PC-9 (cell line): ENCODE measurements at regions not wholly inside any gene's neighbourhood (a gene's known extent, or its start where the extent isn't known, plus 50 kb on each side); places are given as distances from the start of the nearest gene placed in this dataset.

Experiments
- BruUV-seq: library from RNA; stranded (reverse); fragments of 400-500 nt; replicated peaks from 2 replicates; lab custom pipeline; 2021; lab: Mats Ljungman, UMichigan
- CTCF ChIA-PET: fragments of 300-600 bp; sonication (Branson Sonifier 250); formaldehyde crosslinking; loops from one replicate; lab custom pipeline; 2022; ENCODE audit warnings: antibody characterized with exemption; lab: Charles Lee
- POLR2A ChIA-PET: fragments of 300-600 bp; sonication (Branson Sonifier 250); formaldehyde crosslinking; loops from one replicate; lab custom pipeline; 2022; ENCODE audit warnings: antibody characterized with exemption; ENCODE audit not compliant: unreplicated experiment; lab: Charles Lee
- DNase-seq, 2 experiments: peaks; one replicate each; pipeline versions ENCODE4 v3.0.0 to v3.0.0-alpha.2; 2015 to 2022; ENCODE audit warnings: mixed read lengths in 1 of 2
- H2AFZ ChIP-seq: fragments of 200-600 bp; sonication (generic); 2 replicates; pipeline ENCODE4 v1.8.1; 2017; ENCODE audit warnings: antibody characterized with exemption
- H3F3A ChIP-seq: fragments of 200-600 bp; sonication (generic); 2 replicates; pipeline ENCODE4 v1.8.1; 2017; ENCODE audit warnings: antibody characterized with exemption, mild to moderate bottlenecking, low read depth; ENCODE audit not compliant: insufficient read depth
- H3K27ac ChIP-seq: fragments of 200-600 bp; sonication (generic); 2 replicates; pipeline ENCODE4 v1.6.1; 2016; ENCODE audit warnings: mixed run types
- H3K27me3 ChIP-seq: fragments of 200-600 bp; sonication (generic); 2 replicates; pipeline ENCODE4 v1.6.1; 2016; ENCODE audit warnings: low read depth, mixed run types; ENCODE audit not compliant: insufficient read depth
- H3K36me3 ChIP-seq: fragments of 200-600 bp; sonication (generic); 2 replicates; pipeline ENCODE4 v1.6.1; 2016; ENCODE audit warnings: low read depth, mixed run types
- H3K4me1 ChIP-seq: fragments of 200-600 bp; sonication (generic); replicated peaks from 2 replicates; pipeline ENCODE4 v1.6.1; 2016; ENCODE audit warnings: mixed run types; ENCODE audit not compliant: insufficient read depth
- H3K4me2 ChIP-seq: fragments of 200-600 bp; sonication (generic); 2 replicates; pipeline ENCODE4 v1.6.1; 2017; ENCODE audit warnings: mixed run types
- H3K4me3 ChIP-seq: fragments of 200-600 bp; sonication (generic); 2 replicates; pipeline ENCODE4 v1.6.1; 2016; ENCODE audit warnings: mixed run types
- H3K79me2 ChIP-seq: fragments of 200-600 bp; sonication (generic); 2 replicates; pipeline ENCODE4 v1.6.1; 2017; ENCODE audit warnings: low read depth, mixed run types
- H3K9me2 ChIP-seq: fragments of 200-600 bp; sonication (generic); 2 replicates; pipeline ENCODE4 v1.8.1; 2017; ENCODE audit warnings: mild to moderate bottlenecking; ENCODE audit not compliant: insufficient read depth
- H3K9me3 ChIP-seq: fragments of 200-600 bp; sonication (generic); 2 replicates; pipeline ENCODE4 v1.8.1; 2016; ENCODE audit warnings: low read depth; ENCODE audit not compliant: insufficient read depth
- H4K20me1 ChIP-seq: fragments of 200-600 bp; sonication (generic); 2 replicates; pipeline ENCODE4 v1.8.1; 2017; ENCODE audit not compliant: insufficient read depth
- EZH2 ChIP-seq: fragments of 200-600 bp; sonication (generic); IDR thresholded peaks from 2 replicates; pipeline ENCODE4 v1.8.0; 2017; ENCODE audit warnings: antibody characterized with exemption, low read depth
- intact Hi-C: fragments of 100-400 bp; cut with micrococcal nuclease; formaldehyde crosslinking; loops from one replicate; pipeline ENCODE4 v1.10.0; 2022; ENCODE audit not compliant: unreplicated experiment
- TF ChIP-seq, protein P1 (sequence below): fragments of 200-600 bp; sonication (generic); conservative IDR thresholded peaks from 2 replicates; pipeline ENCODE4 v1.6.1; 2017; ENCODE audit warnings: mixed run types, antibody characterized with exemption, mild to moderate bottlenecking, moderate library complexity

DNA sequence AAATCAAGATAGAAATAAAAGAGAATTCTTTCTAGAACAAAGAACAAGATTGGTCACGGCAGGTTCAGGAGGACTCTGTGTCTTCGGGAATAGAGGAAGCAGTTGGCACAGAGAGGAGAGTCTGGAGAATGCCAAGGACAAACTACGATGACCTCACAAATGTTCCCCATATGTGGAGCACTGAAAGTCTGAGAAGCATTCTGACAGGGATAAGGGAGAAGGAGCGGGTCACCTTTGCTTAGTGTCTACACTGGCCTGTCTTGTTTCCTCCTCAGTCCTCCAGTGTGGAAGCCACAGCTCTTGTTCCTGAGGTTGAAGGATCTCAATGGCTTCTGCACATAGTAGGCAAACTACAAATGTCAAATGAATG, 338.8 kb downstream of the MYCN start:
- Histone ChIP-seq H3K9me3 (no peaks in the 10 kb centered on the region), H3K27ac (no peak overlapping the region), H4K20me1 (no peaks in the 10 kb centered on the region), H3K4me1 (no peaks in the 10 kb centered on the region), H3K79me2 (no peaks in the 10 kb centered on the region), H2AFZ (no peak overlapping the region), H3K4me3 (no peak overlapping the region), H3K9me2 (no peaks in the 10 kb centered on the region), H3K27me3 (peaks cover 17% of the 10 kb centered on the region), H3F3A (no peaks in the 10 kb centered on the region), H3K36me3 (no peaks in the 10 kb centered on the region), H3K4me2 (no peak overlapping the region)
- ChIA-PET CTCF (no interaction called here), POLR2A (no interaction called here)
- TF ChIP-seq, protein P1, sequence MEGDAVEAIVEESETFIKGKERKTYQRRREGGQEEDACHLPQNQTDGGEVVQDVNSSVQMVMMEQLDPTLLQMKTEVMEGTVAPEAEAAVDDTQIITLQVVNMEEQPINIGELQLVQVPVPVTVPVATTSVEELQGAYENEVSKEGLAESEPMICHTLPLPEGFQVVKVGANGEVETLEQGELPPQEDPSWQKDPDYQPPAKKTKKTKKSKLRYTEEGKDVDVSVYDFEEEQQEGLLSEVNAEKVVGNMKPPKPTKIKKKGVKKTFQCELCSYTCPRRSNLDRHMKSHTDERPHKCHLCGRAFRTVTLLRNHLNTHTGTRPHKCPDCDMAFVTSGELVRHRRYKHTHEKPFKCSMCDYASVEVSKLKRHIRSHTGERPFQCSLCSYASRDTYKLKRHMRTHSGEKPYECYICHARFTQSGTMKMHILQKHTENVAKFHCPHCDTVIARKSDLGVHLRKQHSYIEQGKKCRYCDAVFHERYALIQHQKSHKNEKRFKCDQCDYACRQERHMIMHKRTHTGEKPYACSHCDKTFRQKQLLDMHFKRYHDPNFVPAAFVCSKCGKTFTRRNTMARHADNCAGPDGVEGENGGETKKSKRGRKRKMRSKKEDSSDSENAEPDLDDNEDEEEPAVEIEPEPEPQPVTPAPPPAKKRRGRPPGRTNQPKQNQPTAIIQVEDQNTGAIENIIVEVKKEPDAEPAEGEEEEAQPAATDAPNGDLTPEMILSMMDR, result no peak
- TF ChIP-seq EZH2, result no peak
- BruUV-seq, result no TSS peak
- DNase-seq, result no peak
- intact Hi-C loops, result no loop called here

DNA sequence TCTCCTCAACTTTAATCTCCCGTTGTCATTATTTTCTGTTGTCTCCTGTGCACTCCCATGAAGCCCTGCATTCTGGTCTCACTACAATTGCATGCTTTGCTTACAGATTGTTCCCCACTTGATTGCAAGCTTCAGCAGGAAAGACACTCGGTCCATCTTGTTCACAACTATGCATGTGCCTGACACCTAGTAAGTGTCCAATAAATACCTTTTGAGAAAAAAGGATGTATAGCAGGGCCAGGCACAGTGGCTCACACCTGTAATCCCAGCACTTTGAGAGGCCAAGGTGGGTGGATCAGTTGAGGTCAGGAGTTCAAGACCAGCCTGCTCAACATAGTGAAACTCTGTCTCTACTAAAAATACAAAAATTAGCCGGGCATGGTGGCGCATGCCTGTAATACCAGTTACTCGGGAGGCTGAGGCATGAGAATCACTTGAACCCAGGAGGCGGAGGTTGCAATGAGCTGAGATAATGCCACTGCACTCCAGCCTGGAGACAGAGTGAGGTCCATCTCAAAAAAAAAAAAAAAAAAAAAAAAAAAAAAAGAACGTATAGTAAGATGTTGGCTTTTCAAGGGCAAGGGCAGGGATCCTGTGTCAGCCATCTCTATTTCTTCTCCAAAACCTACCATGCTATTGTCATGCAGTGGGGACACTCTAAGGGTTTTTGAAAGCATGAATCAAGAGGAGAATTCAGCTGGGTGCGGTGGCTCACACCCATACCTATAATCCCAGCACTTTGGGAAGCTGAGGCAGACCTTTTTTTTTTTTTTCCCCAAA, 338.3 kb downstream of the MYCN start:
- no TSS peak for BruUV-seq
- ChIA-PET POLR2A (no interaction called here), CTCF (no interaction called here)
- no peak overlapping the region for H3K4me3 ChIP-seq
- H3K36me3 ChIP-seq, result no peaks in the 10 kb centered on the region
- peaks cover 11% of the 10 kb centered on the region for H3K27me3 ChIP-seq
- no peaks in the 10 kb centered on the region for H3K9me2 ChIP-seq
- H3K4me1 ChIP-seq, result no peaks in the 10 kb centered on the region
- intact Hi-C loops, result no loop called here
- H3K9me3 ChIP-seq, result no peaks in the 10 kb centered on the region
- H2AFZ ChIP-seq, result no peak overlapping the region
- TF ChIP-seq, protein P1, result no peak
- TF ChIP-seq EZH2, result no peak
- H3F3A ChIP-seq, result no peaks in the 10 kb centered on the region
- no peak overlapping the region for H3K27ac ChIP-seq
- H3K4me2 ChIP-seq, result no peak overlapping the region
- no peak for DNase-seq
- H4K20me1 ChIP-seq, result no peaks in the 10 kb centered on the region
- H3K79me2 ChIP-seq, result no peaks in the 10 kb centered on the region

DNA sequence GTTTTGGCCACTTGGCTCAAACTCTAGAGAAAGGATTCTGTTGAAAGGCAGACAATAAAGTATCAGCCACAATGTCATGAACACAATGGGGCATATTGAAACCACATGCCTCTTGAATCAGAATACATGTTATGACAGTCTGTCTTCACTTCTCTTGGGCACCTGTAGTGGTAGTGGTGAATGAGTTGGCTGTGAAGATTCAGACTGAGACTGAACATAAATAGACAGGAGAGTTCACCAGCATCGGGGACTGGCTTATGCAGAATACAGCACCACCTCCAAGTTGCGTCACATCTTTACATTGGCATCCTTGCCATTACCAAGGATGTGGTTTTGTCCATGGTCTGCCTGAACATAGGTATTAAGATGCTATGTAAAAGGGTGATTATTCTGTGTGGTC, 336.8 kb downstream of the MYCN start:
- Histone ChIP-seq H3K4me1 (no peaks in the 10 kb centered on the region), H3K27me3 (no peaks in the 10 kb centered on the region; the same call in 1 of the 2 replicates), H3K36me3 (no peaks in the 10 kb centered on the region), H3K9me3 (no peaks in the 10 kb centered on the region), H3K4me2 (no peak overlapping the region), H3K4me3 (no peak overlapping the region), H3K27ac (no peak overlapping the region), H3K9me2 (no peaks in the 10 kb centered on the region), H3F3A (no peaks in the 10 kb centered on the region), H2AFZ (no peak overlapping the region), H4K20me1 (no peaks in the 10 kb centered on the region), H3K79me2 (no peaks in the 10 kb centered on the region)
- BruUV-seq, result no TSS peak
- no peak for TF ChIP-seq EZH2
- TF ChIP-seq, protein P1, result no peak
- POLR2A ChIA-PET, result no interaction called here
- DNase-seq, result no peak
- CTCF ChIA-PET, result no interaction called here
- intact Hi-C loops, result no loop called here
